NCI-H82 (cell line): ENCODE measurements at regions not wholly inside any gene's neighbourhood (a gene's known extent, or its start where the extent isn't known, plus 50 kb on each side); places are given as distances from the start of the nearest gene placed in this dataset.
"Not testable (repeated sequence)": the region's sequence is repeated elsewhere in the genome, so short reads cannot be mapped to it uniquely, and the experiment has no call there.

Source experiments
- DNase-seq: peaks from one replicate; lab custom pipeline; 2025; lab: John Stamatoyannopoulos, UW

DNA sequence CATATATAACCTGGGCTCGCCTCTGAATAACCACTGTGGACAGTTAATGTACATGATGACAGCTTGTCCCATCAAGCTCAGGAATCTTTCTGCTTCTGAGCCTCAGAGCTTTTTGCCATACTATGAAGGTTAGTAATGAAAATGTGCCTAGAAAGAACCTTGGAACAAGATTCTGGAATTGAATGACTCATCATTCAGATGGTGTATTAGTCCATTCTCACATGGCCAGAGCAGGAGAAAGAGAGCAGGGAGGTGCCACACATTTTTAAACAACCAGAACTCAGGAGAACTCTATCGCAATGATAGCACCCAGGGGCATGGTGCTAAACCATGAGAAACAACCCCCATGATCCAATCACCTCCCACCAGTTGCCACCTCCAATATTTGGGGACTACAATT, 542.1 kb downstream of the PRR16 start:
- no peak for DNase-seq

DNA sequence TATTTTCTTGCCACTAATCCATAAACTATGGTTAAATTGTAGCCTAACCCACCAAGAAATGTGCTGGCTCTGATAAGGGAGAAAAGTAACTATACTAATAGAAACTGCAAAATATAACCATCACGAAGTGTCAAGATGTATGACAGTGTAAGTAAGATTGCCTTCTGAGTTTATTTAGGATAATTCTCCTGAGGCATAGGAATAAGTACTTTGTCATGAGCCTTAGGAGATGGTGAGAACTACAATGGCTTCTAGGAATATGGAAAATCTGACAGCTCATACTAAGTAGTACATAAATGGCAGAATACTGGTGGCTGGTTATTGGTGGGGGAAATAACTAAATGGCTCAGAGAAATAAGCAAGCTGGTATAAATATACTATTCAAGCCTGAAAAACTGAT, 543.9 kb downstream of the PRR16 start:
- no peak for DNase-seq

DNA sequence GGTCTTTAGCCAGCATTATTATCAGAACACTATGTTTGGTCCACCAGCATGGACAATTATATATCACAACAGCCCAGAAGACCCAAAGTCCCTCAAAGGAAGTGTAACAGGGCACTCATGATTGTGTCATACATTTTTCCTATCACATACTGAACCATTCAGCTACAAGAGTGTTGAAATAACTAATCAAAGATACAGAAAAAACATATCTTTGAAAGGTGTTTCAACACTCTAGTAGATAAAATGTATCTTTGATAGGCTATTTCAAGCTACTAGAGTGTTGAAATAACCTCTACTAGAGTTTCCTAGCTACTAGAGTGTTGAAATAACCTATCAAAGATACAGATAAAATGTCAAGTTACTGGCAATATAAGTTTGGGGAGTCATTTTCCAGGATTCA, 545.0 kb downstream of the PRR16 start:
- DNase-seq: no peak

DNA sequence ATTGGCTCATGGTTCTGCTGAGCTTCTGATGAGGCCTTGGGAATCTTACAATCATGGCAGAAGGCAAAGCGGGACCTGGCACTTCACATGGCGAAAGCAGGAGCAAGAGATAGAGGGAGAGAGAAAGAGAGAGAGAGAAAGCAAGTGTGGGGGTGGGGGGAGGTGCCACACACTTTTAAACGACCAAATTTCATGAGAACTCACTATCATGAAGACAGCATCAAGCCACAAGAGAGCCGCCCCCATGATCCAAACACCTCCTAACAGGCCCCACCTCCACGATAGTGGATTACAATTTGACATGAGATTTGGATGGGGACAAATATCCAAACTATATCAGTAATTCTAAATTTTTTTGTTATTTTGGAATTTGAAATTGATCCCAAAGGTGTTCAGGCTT, 553.9 kb downstream of the PRR16 start:
- no peak for DNase-seq

GRCh38 chr5:121019106-121019505, 555.0 kb downstream of the PRR16 start:
- no peak for DNase-seq

GRCh38 chr5:121019734-121020133, 555.6 kb downstream of the PRR16 start:
- no peak for DNase-seq

- DNase-seq: no peak
These were observed 557.6 kb downstream of the PRR16 start for GRCh38 chr5:121021681-121022080.

DNA sequence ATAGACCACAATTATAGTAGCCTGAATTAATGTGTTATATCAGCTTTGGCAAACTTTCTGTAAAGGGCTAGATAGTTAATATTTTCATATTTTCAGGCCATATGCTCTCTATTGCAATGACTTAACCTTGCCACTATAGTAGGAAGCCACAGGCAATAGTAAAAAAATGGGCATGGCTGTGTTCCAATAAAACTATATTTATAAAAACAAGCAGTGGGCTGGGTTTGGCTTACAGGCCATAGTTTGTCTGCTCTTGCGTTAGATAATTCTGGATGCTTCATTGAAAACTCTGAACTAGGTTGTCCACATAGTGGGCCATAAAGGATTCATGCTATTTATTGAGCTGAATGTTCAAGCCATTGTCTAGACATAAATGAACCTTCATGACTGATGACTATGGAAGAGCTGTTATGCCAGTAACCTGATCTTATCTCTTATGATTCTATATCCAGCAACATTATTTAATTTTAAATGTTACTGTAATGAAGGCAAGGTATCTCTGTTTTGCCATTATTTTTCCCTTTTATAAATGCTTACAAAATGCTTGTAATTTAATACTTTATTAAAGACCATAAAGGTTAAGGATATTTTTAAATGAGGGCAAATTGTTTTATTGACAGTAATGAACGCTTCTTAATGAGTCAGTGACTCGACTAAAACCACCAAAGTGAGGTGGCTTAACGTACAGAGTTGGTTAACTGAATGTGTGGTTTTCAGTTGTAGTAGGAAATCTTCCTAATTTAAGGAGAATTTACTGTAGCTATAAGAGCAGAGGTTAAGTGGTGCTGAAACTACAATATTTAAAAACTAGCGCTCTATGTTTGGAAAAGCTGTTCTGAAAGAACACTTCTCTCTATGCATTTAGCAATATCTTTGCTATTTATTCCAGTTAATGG, 560.6 kb downstream of the PRR16 start:
- DNase-seq: no peak

DNA sequence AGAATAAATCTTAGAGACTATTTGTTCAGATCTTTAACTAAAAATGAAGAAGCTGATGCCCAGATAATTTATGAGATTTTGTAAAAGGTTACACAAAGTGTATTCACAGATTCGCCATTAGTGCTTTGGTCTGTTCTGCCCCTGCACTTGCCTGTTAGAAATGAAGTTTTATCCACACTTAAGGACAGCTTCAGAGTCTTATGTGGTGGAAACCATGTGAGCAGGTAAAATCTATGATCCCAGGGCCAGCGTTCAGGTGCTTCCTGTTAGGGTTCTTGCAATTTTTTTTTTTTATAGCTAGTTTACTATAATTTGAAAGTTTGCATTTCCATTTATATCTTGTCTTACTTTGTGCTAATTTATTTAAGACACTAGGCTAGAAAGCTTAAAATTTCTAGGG, 561.6 kb downstream of the PRR16 start:
- no peak for DNase-seq

GRCh38 chr5:121027636-121028035, 563.5 kb downstream of the PRR16 start:
- DNase-seq: no peak

- DNase-seq: no peak
These were observed 565.6 kb downstream of the PRR16 start for GRCh38 chr5:121029536-121030245.

DNA sequence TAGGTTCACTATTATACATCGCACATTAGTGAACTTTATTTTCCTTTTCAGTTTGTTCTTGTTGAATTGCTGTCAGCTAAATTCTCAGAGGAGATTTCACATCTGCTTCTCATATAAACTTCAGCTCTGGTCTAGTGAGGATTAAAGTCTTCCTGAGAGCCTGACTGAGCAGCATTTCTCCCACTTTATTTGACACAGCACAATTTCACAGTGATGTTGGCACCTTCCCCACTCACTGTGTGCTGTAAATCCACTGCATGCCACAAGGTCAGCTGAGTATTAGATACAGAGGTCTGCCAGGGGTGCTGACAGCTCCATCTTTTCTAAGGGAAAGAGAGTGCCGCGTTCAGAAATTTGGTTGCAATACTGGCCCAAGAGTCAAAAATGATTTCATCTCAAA, 567.4 kb downstream of the PRR16 start:
- no peak for DNase-seq

GRCh38 chr5:121033334-121033733, 569.2 kb downstream of the PRR16 start:
- no peak for DNase-seq

GRCh38 chr5:121038438-121038837, 574.3 kb downstream of the PRR16 start:
- DNase-seq: no peak

DNA sequence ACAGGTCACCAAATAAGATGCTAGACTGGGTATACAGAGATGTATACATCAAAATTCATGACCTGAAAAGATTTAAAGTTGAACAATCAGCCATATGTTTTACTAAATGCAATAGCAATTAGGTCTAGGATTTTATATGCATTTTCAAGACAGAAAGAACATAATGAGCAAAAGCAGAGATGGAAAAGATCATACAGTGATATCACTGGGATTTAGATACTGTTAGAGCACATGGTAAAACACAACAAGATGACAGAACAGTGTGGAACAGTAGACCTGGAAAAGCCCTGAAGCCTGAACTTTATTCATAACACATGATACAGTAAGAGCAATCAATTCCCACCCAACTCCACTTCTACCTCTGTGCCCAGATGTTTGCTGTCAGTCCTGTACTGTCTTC, 585.9 kb downstream of the PRR16 start:
- DNase-seq: no peak

GRCh38 chr5:121053055-121053985, 589.2 kb downstream of the PRR16 start:
- no peak for DNase-seq

DNA sequence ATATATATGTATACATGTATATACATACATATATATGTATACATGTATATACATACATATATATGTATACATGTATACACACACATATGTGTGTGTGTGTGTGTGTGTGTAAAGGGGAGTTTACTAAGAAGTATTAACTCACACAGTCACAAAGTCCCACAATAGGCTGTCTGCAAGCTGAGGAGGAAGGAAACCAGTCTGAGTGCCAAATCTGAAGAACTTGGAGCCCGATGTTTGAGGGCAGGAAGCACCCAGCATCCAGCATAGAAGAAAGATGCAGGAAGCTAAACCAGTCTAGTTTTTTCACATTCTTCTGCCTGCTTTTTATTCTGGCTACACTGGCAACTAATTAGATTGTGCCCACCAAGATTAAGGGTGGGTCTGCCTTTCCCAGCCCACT, 591.5 kb downstream of the PRR16 start:
- DNase-seq: no peak

DNA sequence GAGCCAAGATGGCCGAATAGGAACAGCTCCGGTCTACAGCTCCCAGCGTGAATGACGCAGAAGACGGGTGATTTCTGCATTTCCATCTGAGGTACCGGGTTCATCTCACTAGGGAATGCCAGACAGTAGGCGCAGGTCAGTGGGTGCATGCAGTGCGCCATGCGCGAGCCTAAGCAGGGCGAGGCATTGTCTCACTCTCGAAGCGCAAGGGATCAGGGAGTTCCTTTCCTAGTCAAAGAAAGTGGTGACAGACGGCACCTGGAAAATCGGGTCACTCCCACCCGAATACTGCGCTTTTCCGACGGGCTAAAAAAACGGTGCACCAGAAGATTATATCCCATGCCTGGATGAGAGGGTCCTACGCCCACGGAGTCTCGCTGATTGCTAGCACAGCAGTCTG, 600.1 kb downstream of the PRR16 start:
- DNase-seq: not testable (repeated sequence)

DNA sequence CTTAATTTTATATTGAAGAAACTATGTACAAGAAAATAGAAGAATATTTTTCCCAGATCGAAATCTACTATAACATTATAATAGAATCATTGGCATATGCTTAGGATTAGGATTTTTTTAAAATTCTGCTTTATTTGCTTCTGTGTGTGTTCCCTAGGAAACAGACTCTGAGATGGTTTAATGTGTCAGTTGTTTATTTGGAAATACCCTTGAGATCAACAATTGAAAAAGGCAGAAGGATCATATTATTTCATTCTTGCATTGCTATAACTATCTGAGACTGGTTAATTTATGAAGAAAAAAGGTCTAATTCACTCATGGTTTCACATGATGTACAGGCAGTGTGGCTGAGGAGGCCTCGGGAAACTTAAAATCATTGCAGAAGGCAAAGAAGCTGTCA, 622.6 kb downstream of the PRR16 start:
- DNase-seq: no peak

DNA sequence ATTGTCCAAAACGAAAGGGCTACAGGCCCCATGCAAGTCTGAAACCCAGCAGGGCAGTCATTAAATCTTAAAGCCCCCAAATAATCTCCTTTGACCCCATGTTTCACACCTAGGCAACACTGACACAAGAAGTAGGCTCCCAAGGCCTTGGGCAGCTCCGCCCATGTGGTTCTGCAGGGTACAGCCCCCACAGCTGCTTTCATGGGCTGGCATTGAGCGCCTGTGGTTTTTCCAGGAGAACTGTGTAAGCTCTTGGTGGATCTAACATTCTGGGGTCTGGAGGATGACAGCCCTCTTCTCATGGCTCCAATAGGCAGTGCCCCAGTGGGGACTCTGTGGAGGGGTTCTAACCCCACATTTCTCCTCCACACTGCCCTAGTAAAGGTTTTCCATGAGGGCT, 623.5 kb downstream of the PRR16 start:
- DNase-seq: no peak

DNA sequence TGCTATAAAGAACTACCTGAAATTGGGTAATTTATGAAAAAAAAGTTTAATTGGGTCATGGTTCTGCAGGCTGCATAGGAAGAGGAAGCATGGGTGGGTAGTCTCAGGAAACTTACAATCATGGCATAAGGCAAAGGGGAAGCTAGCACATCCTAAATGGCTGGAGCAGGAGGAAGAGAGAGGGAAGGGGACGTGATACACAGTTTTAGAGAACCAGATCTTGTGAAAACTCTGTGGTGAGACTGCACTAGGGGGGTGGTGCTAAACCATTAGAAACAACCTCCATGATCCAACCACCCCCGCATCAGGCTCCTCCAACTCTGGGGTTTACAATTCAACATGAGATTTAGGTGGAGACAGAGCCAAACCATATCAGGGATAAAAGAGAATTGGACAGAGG, 624.2 kb downstream of the PRR16 start:
- no peak for DNase-seq

- no peak for DNase-seq
These were observed 626.7 kb downstream of the PRR16 start for GRCh38 chr5:121090822-121091221.
